Heart left ventricle (tissue), 16 donors: ENCODE measurements at regions not wholly inside any gene's neighbourhood (a gene's known extent, or its start where the extent isn't known, plus 50 kb on each side); places are given as distances from the start of the nearest gene placed in this dataset.

ENCODE experiments used
- ATAC-seq, 4 donors: fragments of 200-7000 bp; cut with Tn5 transposase; one replicate each; pipeline ENCODE4 v1.9.1; 2020 to 2022; ENCODE audit warnings: moderate library complexity in 4 of 4, mild to moderate bottlenecking in 3 of 4, moderate number of reproducible peaks in 1 of 4
- DNase-seq, 5 donors: peaks; one replicate each; pipeline ENCODE4 v3.0.0-alpha.2; 2020
- H3K27ac ChIP-seq, 12 donors: fragments of 200-600 bp; sonication (generic) in 4 of 12; one replicate each; pipeline versions ENCODE4 v1.5.0 to v1.8.0; 2016 to 2022; ENCODE audit warnings: mild to moderate bottlenecking in 2 of 12
- H3K27me3 ChIP-seq, 9 donors: fragments of 200-600 bp; sonication (generic) in 2 of 9; one replicate each; pipeline versions ENCODE4 v1.5.1 to v1.8.0; 2016 to 2022; ENCODE audit warnings: mild to moderate bottlenecking in 3 of 9
- H3K36me3 ChIP-seq, 9 donors: fragments of 200-600 bp; sonication (generic) in 2 of 9; one replicate each; pipeline versions ENCODE4 v1.5.0 to v1.8.0; 2018 to 2022; ENCODE audit warnings: mild to moderate bottlenecking in 2 of 9
- H3K4me1 ChIP-seq, 12 donors: fragments of 200-600 bp; sonication (generic) in 4 of 12; one replicate each; pipeline versions ENCODE4 v1.5.0 to v1.8.0; 2016 to 2022; ENCODE audit warnings: mild to moderate bottlenecking in 3 of 12
- H3K4me3 ChIP-seq, 12 donors: fragments of 200-600 bp; sonication (generic) in 4 of 12; one replicate each; pipeline versions ENCODE4 v1.5.0 to v1.8.0; 2017 to 2022; ENCODE audit warnings: mild to moderate bottlenecking in 9 of 12, moderate library complexity in 4 of 12
- H3K9me3 ChIP-seq, 12 donors: fragments of 200-600 bp; sonication (generic) in 4 of 12; one replicate each; pipeline versions ENCODE4 v1.5.0 to v1.8.0; 2016 to 2022; ENCODE audit warnings: mild to moderate bottlenecking in 1 of 12
- POLR2A ChIP-seq, 2 donors: fragments of 450-650 bp; IDR thresholded peaks; one replicate each; pipeline ENCODE4 v1.6.1; 2017; ENCODE audit warnings: antibody characterized with exemption in 2 of 2, mild to moderate bottlenecking in 2 of 2, moderate library complexity in 2 of 2
- WGBS, 4 donors: extraction: QIAGEN DNeasy Blood & Tissue Kit in 2 of 4; methylation state at CpG; one replicate each; pipeline versions ENCODE4 v1.1.5 to v1.1.7; 2013 to 2018; 5-methylcytosine and 5-hydroxymethylcytosine counted together
- intact Hi-C, 10 donors: fragments of 100-400 bp; cut with DNase I; formaldehyde crosslinking; loops; one replicate each; pipeline versions ENCODE4 v1.11.1 to v1.14.2; 2022
- TF ChIP-seq, protein P1 (sequence below), 12 donors: fragments of 200-600 bp; sonication (generic) in 4 of 12; IDR thresholded peaks; one replicate each; pipeline versions ENCODE4 v1.5.0 to v1.8.0; 2018 to 2022; ENCODE audit warnings: antibody characterized with exemption in 12 of 12, mild to moderate bottlenecking in 5 of 12
- donor health status: ischemic (EF 13 %, LVEDD 7.1; RV severe dilation, severe dysfunction).
- donor health status: healthy with polysubstance abuse.
- donor health status: DM: no; HTN: yes; CAD: no.
- donor health status: DM: no; HTN: no; CAD: no.
- donor health status: ischemic (EF 25% LVEDD 6.9; RV normal size, moderate dysfunction).
- donor health status: ischemic (EF 25% LVEDD 5.7; RV mildly dilated, moderate dysfunction).
- donor health status: healthy.
- donor health status: DM: yes; HTN: yes; CAD: no.
- donor health status: ischemic (EF 35%, LVEDD 5.7; RV mildly dilated, moderate dysfunction).
- donor health status: nonischemic (EF 11% LVEDD 7.7; RV severe dilation, severe dysfunction).
- donor health status: DM: yes; HTN: yes; CAD: no.
- donor health status: PGD.
- donor health status: ischemic (EF 29% LVEDD 5.4; RV normal size, mild dysfunction).
- donor health status: nonischemic (EF 23%, LVEDD 6.1; RV moderate dilation, normal function).

DNA sequence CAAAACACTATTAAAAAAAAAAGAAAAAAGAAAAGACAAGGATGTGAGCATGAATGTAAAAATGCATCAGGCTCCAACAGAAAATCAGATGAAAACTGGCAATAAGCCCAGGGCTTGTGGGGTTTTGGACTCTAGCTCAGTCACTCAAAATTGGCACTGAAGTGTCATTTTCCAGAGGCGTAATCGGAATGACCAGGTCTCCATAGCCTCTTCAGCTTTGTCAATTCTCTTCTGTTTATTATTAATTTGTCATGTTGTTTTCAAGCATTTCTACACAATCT lies 137.2 kb upstream of the TRHDE start:
- H3K27me3 ChIP-seq, result no peaks in the 10 kb centered on the region
- no peak for DNase-seq
- intact Hi-C loops, result no loop called here
- no peak overlapping the region for H3K27ac ChIP-seq
- no peak for ATAC-seq
- H3K4me1 ChIP-seq, result no peaks in the 10 kb centered on the region
- H3K36me3 ChIP-seq, result no peaks in the 10 kb centered on the region
- H3K4me3 ChIP-seq, result no peak overlapping the region
- no peaks in the 10 kb centered on the region for H3K9me3 ChIP-seq
- 57 to 72% (median 59%) methylated on average over 2 of the region's 2 CpGs for WGBS, 4 donors
- no peak for TF ChIP-seq POLR2A (IDR thresholded peaks at IDR 0.05)
- TF ChIP-seq, protein P1, sequence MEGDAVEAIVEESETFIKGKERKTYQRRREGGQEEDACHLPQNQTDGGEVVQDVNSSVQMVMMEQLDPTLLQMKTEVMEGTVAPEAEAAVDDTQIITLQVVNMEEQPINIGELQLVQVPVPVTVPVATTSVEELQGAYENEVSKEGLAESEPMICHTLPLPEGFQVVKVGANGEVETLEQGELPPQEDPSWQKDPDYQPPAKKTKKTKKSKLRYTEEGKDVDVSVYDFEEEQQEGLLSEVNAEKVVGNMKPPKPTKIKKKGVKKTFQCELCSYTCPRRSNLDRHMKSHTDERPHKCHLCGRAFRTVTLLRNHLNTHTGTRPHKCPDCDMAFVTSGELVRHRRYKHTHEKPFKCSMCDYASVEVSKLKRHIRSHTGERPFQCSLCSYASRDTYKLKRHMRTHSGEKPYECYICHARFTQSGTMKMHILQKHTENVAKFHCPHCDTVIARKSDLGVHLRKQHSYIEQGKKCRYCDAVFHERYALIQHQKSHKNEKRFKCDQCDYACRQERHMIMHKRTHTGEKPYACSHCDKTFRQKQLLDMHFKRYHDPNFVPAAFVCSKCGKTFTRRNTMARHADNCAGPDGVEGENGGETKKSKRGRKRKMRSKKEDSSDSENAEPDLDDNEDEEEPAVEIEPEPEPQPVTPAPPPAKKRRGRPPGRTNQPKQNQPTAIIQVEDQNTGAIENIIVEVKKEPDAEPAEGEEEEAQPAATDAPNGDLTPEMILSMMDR (IDR thresholded peaks at IDR 0.05), result no peak

DNA sequence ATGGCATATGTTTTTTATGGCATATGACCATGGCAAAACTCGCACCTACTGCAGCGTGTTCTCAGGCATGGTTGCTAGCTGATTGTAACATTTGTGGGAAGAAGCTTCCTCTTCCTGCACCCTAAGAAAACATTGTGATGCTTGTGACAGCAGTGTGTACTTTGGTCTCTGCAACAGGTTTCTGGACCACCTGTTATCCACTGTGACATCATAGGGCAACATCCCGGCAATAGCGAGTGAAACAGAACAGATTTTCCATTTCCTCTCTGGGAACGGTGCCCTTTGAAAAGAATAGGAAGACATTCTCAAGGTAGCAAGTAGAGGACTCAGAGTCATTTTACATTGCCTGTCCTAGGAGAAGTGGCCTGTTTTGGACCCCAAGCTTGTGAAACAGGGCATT lies 135.4 kb upstream of the TRHDE start:
- no peaks in the 10 kb centered on the region for H3K9me3 ChIP-seq
- 66 to 83% (median 74%) methylated on average over 5 of the region's 5 CpGs for WGBS, 4 donors
- H3K27ac ChIP-seq, result no peak overlapping the region
- TF ChIP-seq, protein P1 (IDR thresholded peaks at IDR 0.05), result no peak
- TF ChIP-seq POLR2A (IDR thresholded peaks at IDR 0.05), result no peak
- no peak for ATAC-seq
- H3K4me3 ChIP-seq, result no peak overlapping the region
- intact Hi-C loops, result no loop called here
- H3K36me3 ChIP-seq, result no peaks in the 10 kb centered on the region
- no peaks in the 10 kb centered on the region for H3K27me3 ChIP-seq
- no peak for DNase-seq
- H3K4me1 ChIP-seq, result no peaks in the 10 kb centered on the region

DNA sequence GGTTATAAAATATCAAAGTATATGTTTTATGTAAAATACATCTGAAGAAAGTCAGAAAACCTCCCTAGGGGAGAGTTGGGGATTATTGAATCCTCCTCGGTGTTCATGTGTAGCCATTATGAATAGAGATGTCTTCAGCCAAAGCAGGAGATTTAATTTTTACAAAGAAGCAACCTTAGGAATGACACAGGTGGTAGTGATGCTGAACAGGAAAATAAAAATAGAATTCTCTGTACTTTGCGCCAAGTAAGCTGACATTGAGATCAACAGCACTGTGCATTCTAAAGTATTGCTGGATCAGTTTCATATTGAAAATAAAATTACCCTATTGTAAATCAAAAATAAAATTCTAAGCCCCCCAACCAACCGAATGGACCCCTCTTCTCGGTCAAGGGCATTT lies 132.8 kb upstream of the TRHDE start:
- H3K36me3 ChIP-seq, result no peaks in the 10 kb centered on the region

DNA sequence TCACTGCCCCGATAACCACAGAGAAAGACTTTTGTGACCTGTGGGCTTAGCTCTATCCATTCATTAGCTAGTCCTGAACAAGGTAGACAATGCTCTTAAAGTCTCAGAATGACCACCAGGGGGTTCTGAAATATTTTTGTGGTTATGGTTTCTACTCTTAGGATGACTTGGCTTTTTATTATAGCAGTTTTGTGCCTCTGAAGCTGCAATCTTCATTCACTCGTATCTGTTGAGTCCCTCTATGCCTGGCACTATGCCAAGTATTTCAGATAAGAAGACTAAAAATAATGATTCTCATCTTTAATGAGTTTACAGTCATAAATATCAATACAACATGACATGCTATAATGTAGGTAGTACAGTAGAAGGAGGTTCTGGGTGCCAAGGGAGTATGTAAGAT lies 130.8 kb upstream of the TRHDE start:
- Histone ChIP-seq H3K4me1 (no peaks in the 10 kb centered on the region), H3K9me3 (peaks cover 0 to 5% (median 0%) of the 10 kb centered on the region in 12 donors), H3K27ac (no peak overlapping the region), H3K4me3 (no peak overlapping the region), H3K36me3 (no peaks in the 10 kb centered on the region), H3K27me3 (no peaks in the 10 kb centered on the region)
- DNase-seq, result no peak
- TF ChIP-seq, protein P1 (IDR thresholded peaks at IDR 0.05), result no peak
- no peak for TF ChIP-seq POLR2A (IDR thresholded peaks at IDR 0.05)
- 46 to 54% (median 49%) methylated on average over 2 of the region's 2 CpGs for WGBS, 4 donors
- ATAC-seq, result no peak
- intact Hi-C loops, result no loop called here

More for the DNA sequence above, 132.8 kb upstream of the TRHDE start:
- Histone ChIP-seq H3K27ac (no peak overlapping the region), H3K4me1 (no peaks in the 10 kb centered on the region), H3K9me3 (peaks cover 0 to 5% (median 0%) of the 10 kb centered on the region in 12 donors), H3K4me3 (no peak overlapping the region), H3K27me3 (no peaks in the 10 kb centered on the region)
- 77 to 85% (median 82%) methylated on average over 4 of the region's 4 CpGs for WGBS, 4 donors
- intact Hi-C loops, result no loop called here
- no peak for ATAC-seq
- TF ChIP-seq, protein P1 (IDR thresholded peaks at IDR 0.05), result no peak
- TF ChIP-seq POLR2A (IDR thresholded peaks at IDR 0.05), result no peak
- no peak for DNase-seq
